ENCODE measurements at regions not wholly inside any gene's neighbourhood (a gene's known extent, or its start where the extent isn't known, plus 50 kb on each side); places are given as distances from the start of the nearest gene placed in this dataset.

DNA sequence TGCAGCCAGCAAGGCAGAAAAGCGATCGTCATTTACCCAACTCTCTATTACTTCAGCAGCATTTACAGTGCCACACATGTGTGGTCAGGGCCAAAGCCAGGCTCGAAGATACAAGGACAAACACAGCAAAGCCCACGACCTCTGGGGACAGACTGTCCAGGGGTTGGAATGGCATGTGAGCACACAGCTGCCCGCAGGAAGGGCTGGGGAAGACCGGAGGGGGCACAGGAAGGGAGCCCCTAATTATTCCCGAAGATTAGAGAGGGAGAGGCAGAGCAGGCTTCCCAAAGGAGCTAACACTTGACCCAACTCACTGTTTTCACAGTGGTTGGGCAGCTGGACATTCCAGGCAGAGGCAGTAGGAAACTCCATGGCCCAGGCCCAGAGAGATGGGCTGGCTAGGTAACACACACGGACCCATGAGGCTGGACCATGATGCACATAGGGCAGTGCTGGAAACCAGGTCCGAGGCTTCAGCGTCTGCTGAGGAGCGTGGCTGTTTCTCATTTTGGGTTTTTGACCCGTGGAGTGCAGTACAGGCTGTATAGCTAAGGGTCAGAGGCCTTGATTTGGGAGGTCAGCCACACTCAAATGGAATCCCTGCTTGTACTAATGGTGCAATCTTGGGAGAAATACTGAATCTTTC, 179.8 kb downstream of the FOXO1 start:
- DNase-seq (ENCODE audit: low read depth in 2 of 2), result no peak
- TF ChIP-seq EZH2 (IDR thresholded peaks at IDR 0.05; ENCODE audit: low read length, missing control alignments), result no peak
- no peak for TF ChIP-seq CTCF (conservative IDR thresholded peaks at IDR 0.05 in 1 of 2, IDR thresholded peaks at IDR 0.05 in 1 of 2; ENCODE audit: low read depth in 1 of 2, low read length in 2 of 2)

GRCh38 chr13:40488869-40489391, 177.5 kb downstream of the FOXO1 start:
- Histone ChIP-seq H3K27ac (ENCODE audit: insufficient read depth, low read length) (no peak overlapping the region), H3K79me2 (ENCODE audit: control insufficient read depth, insufficient read depth, low read length) (no peaks in the 10 kb centered on the region), H3K27me3 (ENCODE audit: control insufficient read depth, insufficient read depth, low read length) (no peaks in the 10 kb centered on the region), H3K4me2 (ENCODE audit: extremely low read depth, insufficient read depth, low read length) (no peak overlapping the region), H3K9me3 (ENCODE audit: control insufficient read depth, insufficient read depth, low read depth, low read length) (no peaks in the 10 kb centered on the region), H3K4me1 (ENCODE audit: control insufficient read depth, extremely low read depth, insufficient read depth, low read length) (no peaks in the 10 kb centered on the region), H3K36me3 (ENCODE audit: control insufficient read depth, insufficient read depth, low read length) (no peaks in the 10 kb centered on the region), H3K9ac (ENCODE audit: insufficient read depth, low read length) (no peak overlapping the region), H3K4me3 (replicated peaks in 1 of 4; ENCODE audit: control extremely low read depth in 1 of 4, insufficient read depth in 1 of 4, low read depth in 3 of 4, low read length in 4 of 4) (no peak overlapping the region), H4K20me1 (ENCODE audit: control insufficient read depth, extremely low read depth, insufficient read depth, low read length) (no peaks in the 10 kb centered on the region), H2AFZ (ENCODE audit: low read length) (no peak overlapping the region)
- no peak for DNase-seq (ENCODE audit: low read depth in 2 of 2)
- TF ChIP-seq CTCF (conservative IDR thresholded peaks at IDR 0.05 in 1 of 2, IDR thresholded peaks at IDR 0.05 in 1 of 2; ENCODE audit: low read depth in 1 of 2, low read length in 2 of 2), result no peak
- TF ChIP-seq EZH2 (IDR thresholded peaks at IDR 0.05; ENCODE audit: low read length, missing control alignments), result no peak

More for the DNA sequence above, 179.8 kb downstream of the FOXO1 start:
- H3K36me3 ChIP-seq (ENCODE audit: control insufficient read depth, insufficient read depth, low read length), result no peaks in the 10 kb centered on the region
- no peaks in the 10 kb centered on the region for H3K4me1 ChIP-seq (ENCODE audit: control insufficient read depth, extremely low read depth, insufficient read depth, low read length)
- no peaks in the 10 kb centered on the region for H4K20me1 ChIP-seq (ENCODE audit: control insufficient read depth, extremely low read depth, insufficient read depth, low read length)
- no peaks in the 10 kb centered on the region for H3K27me3 ChIP-seq (ENCODE audit: control insufficient read depth, insufficient read depth, low read length)
- H3K9me3 ChIP-seq (ENCODE audit: control insufficient read depth, insufficient read depth, low read depth, low read length), result no peaks in the 10 kb centered on the region
- no peak overlapping the region for H3K4me3 ChIP-seq (replicated peaks in 1 of 4; ENCODE audit: control extremely low read depth in 1 of 4, insufficient read depth in 1 of 4, low read depth in 3 of 4, low read length in 4 of 4)
- H3K4me2 ChIP-seq (ENCODE audit: extremely low read depth, insufficient read depth, low read length), result no peak overlapping the region
- no peak overlapping the region for H3K9ac ChIP-seq (ENCODE audit: insufficient read depth, low read length)
- H3K79me2 ChIP-seq (ENCODE audit: control insufficient read depth, insufficient read depth, low read length), result no peaks in the 10 kb centered on the region
- H3K27ac ChIP-seq (ENCODE audit: insufficient read depth, low read length), result no peak overlapping the region
- no peak overlapping the region for H2AFZ ChIP-seq (ENCODE audit: low read length)

DNA sequence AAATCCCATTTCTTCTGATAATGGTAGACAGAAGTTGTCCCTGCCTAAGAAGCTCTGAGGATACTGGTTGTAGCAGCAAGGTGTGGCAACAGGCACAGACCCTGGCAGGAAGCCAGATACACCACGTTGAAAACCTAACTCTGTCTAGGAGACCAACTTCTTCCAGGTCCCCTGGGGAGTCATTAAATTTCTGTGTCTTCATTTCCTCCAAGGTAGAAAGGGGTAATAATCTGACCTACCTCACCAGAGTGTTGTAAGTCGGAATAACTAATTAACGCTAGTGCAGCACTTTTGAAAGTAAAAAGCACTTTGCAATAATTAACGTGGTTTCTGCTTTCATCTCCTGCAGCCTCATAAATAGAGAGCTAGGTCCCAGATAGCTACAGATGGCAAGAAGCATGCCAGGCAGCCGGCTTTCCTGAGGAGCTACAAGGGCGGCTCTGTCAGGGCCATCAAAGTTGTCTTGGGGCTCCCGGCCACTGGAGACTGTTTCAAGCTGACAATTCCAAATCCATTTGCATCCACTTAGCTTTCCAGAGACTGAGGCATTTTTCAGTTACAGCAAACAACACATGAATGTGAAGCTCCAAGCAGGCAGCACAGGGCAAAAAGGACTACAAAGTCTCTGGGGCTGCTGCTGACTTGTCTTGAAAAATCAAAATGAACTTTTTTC, 176.2 kb downstream of the FOXO1 start:
- DNase-seq (ENCODE audit: low read depth in 2 of 2), result no peak
- H3K9ac ChIP-seq (ENCODE audit: insufficient read depth, low read length), result no peak overlapping the region
- H3K27ac ChIP-seq (ENCODE audit: insufficient read depth, low read length), result no peak overlapping the region
- TF ChIP-seq EZH2 (IDR thresholded peaks at IDR 0.05; ENCODE audit: low read length, missing control alignments) (no peak), CTCF (conservative IDR thresholded peaks at IDR 0.05 in 1 of 2, IDR thresholded peaks at IDR 0.05 in 1 of 2; ENCODE audit: low read depth in 1 of 2, low read length in 2 of 2) (no peak)
- H4K20me1 ChIP-seq (ENCODE audit: control insufficient read depth, extremely low read depth, insufficient read depth, low read length), result no peaks in the 10 kb centered on the region
- no peaks in the 10 kb centered on the region for H3K79me2 ChIP-seq (ENCODE audit: control insufficient read depth, insufficient read depth, low read length)
- no peaks in the 10 kb centered on the region for H3K9me3 ChIP-seq (ENCODE audit: control insufficient read depth, insufficient read depth, low read depth, low read length)
- H2AFZ ChIP-seq (ENCODE audit: low read length), result no peak overlapping the region
- no peak overlapping the region for H3K4me2 ChIP-seq (ENCODE audit: extremely low read depth, insufficient read depth, low read length)
- H3K36me3 ChIP-seq (ENCODE audit: control insufficient read depth, insufficient read depth, low read length), result no peaks in the 10 kb centered on the region
- no peaks in the 10 kb centered on the region for H3K4me1 ChIP-seq (ENCODE audit: control insufficient read depth, extremely low read depth, insufficient read depth, low read length)
- H3K27me3 ChIP-seq (ENCODE audit: control insufficient read depth, insufficient read depth, low read length), result no peaks in the 10 kb centered on the region
- H3K4me3 ChIP-seq (replicated peaks in 1 of 4; ENCODE audit: control extremely low read depth in 1 of 4, insufficient read depth in 1 of 4, low read depth in 3 of 4, low read length in 4 of 4), result no peak overlapping the region

Data from fibroblast of lung (primary cell).